ENCODE measurements at regions not wholly inside any gene's neighbourhood (a gene's known extent, or its start where the extent isn't known, plus 50 kb on each side); places are given as distances from the start of the nearest gene placed in this dataset.

DNA sequence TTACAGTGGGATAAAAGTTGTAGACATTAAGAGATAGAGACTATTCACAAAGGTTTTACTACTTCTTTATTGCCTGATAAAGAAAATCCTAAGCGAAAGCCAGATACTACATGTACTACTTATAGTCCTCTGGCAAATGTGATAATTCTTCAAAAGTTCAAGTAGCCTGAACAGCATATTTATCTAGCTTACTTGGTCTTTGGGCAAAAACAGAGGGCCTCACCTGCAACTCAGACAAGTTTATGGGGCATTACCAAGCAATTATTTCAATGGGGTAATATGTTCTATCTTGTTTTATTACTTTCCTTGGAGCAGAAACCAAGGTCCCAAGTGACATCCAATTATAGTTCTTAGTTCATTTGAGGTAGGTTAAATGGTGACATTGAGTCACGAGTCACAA is 390.1 kb upstream of the ARHGEF26 start:
- intact Hi-C loops (cut with micrococcal nuclease): no loop called here
- ATAC-seq (ENCODE audit: low read depth) (no peak), DNase-seq (no peak)
- Histone ChIP-seq H3K4me3 (ENCODE audit: control extremely low read depth in 1 of 5, extremely low read depth in 1 of 5, insufficient read depth in 1 of 5, low read depth in 2 of 5, low read length in 4 of 5) (no peak overlapping the region), H4K20me1 (ENCODE audit: control insufficient read depth, insufficient read depth, low read length, poor library complexity, severe bottlenecking) (no peaks in the 10 kb centered on the region), H3K79me2 (ENCODE audit: control insufficient read depth, insufficient read depth, low read length) (no peaks in the 10 kb centered on the region), H3K9ac (ENCODE audit: low read length) (no peak overlapping the region), H2AFZ (ENCODE audit: insufficient read depth, low read depth, low read length, poor library complexity, severe bottlenecking) (no peak overlapping the region), H3K36me3 (replicated peaks in 1 of 2; ENCODE audit: control extremely low read depth in 1 of 2, control insufficient read depth in 1 of 2, extremely low read depth in 1 of 2, insufficient read depth in 2 of 2, low read length in 1 of 2) (no peaks in the 10 kb centered on the region), H3K27me3 (replicated peaks in 1 of 4; ENCODE audit: control extremely low read depth in 1 of 4, control insufficient read depth in 3 of 4, insufficient read depth in 4 of 4, low read length in 3 of 4) (no peaks in the 10 kb centered on the region), H3K4me1 (ENCODE audit: control insufficient read depth in 2 of 2, insufficient read depth in 2 of 2, low read length in 2 of 2) (no peaks in the 10 kb centered on the region), H3K4me2 (replicated peaks; ENCODE audit: low read depth, low read length, poor library complexity, severe bottlenecking) (no peak overlapping the region), H3K9me3 (ENCODE audit: control extremely low read depth in 1 of 3, control insufficient read depth in 2 of 3, insufficient read depth in 1 of 3, low read length in 2 of 3) (peaks cover 0 to 5% (median 2%) of the 10 kb centered on the region in 3 donors), H3K27ac (ENCODE audit: low read length in 2 of 2) (no peak overlapping the region)
- TF ChIP-seq EZH2 (IDR thresholded peaks at IDR 0.05; ENCODE audit: borderline replicate concordance, insufficient read depth, low read depth, low read length, poor library complexity, severe bottlenecking): no peak
- TF ChIP-seq, protein P1, sequence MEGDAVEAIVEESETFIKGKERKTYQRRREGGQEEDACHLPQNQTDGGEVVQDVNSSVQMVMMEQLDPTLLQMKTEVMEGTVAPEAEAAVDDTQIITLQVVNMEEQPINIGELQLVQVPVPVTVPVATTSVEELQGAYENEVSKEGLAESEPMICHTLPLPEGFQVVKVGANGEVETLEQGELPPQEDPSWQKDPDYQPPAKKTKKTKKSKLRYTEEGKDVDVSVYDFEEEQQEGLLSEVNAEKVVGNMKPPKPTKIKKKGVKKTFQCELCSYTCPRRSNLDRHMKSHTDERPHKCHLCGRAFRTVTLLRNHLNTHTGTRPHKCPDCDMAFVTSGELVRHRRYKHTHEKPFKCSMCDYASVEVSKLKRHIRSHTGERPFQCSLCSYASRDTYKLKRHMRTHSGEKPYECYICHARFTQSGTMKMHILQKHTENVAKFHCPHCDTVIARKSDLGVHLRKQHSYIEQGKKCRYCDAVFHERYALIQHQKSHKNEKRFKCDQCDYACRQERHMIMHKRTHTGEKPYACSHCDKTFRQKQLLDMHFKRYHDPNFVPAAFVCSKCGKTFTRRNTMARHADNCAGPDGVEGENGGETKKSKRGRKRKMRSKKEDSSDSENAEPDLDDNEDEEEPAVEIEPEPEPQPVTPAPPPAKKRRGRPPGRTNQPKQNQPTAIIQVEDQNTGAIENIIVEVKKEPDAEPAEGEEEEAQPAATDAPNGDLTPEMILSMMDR (IDR thresholded peaks at IDR 0.05): no peak
- H3K4me1 Mint-ChIP-seq: no peaks in the 10 kb centered on the region
- H3K27ac Mint-ChIP-seq: no peak overlapping the region
- CTCF ChIA-PET: no interaction called here
- H3K27me3 Mint-ChIP-seq: no peaks in the 10 kb centered on the region
- H3K4me3 Mint-ChIP-seq: no peak overlapping the region
- no peaks in the 10 kb centered on the region for H3K9me3 Mint-ChIP-seq (ENCODE audit: insufficient read depth)
- POLR2A ChIA-PET: no interaction called here
- WGBS (ENCODE audit: insufficient coverage): no CpG with 5 or more reads among the region's 2 CpGs

DNA sequence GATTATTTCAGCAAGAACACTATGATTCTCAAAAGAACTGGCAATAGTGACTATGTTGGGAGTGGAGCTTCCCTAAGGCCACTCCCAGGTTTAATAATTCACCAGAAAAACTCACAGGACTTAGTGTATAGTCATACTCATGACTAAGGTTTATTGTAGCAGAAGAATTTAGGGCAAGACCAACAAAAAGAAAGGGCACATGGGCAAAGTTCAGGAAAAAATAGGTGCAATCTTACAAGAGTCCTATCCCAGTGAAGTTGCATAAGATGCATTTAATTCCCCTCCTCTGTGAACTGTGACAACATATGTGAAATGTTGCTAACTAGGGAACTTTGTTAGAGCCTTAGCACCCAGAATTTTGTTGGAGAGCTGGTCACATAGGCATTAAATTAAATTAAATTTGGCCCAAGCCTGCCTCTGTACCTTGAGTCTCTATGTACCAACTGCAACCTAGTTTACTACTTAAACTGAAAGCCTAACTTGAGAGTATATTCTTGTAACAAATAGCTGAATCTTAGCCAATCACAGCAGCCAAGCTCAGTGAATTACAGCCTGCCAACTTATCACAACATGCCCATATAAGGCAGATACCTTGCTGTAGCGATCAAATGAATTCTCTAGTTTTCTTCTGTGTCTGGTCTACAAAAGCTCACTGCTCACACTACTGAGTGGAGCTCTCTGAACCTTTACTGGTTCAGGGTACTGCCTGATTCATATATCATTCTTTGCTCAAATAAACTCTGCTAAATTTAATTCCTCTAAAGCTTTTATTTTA is 386.2 kb upstream of the ARHGEF26 start:
- Histone ChIP-seq H3K4me1 (ENCODE audit: control insufficient read depth in 2 of 2, insufficient read depth in 2 of 2, low read length in 2 of 2) (no peaks in the 10 kb centered on the region), H3K4me2 (replicated peaks; ENCODE audit: low read depth, low read length, poor library complexity, severe bottlenecking) (no peak overlapping the region), H3K9me3 (ENCODE audit: control extremely low read depth in 1 of 3, control insufficient read depth in 2 of 3, insufficient read depth in 1 of 3, low read length in 2 of 3) (peaks cover 0 to 5% (median 2%) of the 10 kb centered on the region in 3 donors), H3K9ac (ENCODE audit: low read length) (no peak overlapping the region), H4K20me1 (ENCODE audit: control insufficient read depth, insufficient read depth, low read length, poor library complexity, severe bottlenecking) (no peaks in the 10 kb centered on the region), H3K79me2 (ENCODE audit: control insufficient read depth, insufficient read depth, low read length) (no peaks in the 10 kb centered on the region), H3K36me3 (replicated peaks in 1 of 2; ENCODE audit: control extremely low read depth in 1 of 2, control insufficient read depth in 1 of 2, extremely low read depth in 1 of 2, insufficient read depth in 2 of 2, low read length in 1 of 2) (no peaks in the 10 kb centered on the region), H3K4me3 (ENCODE audit: control extremely low read depth in 1 of 5, extremely low read depth in 1 of 5, insufficient read depth in 1 of 5, low read depth in 2 of 5, low read length in 4 of 5) (no peak overlapping the region), H2AFZ (ENCODE audit: insufficient read depth, low read depth, low read length, poor library complexity, severe bottlenecking) (no peak overlapping the region), H3K27ac (ENCODE audit: low read length in 2 of 2) (no peak overlapping the region), H3K27me3 (replicated peaks in 1 of 4; ENCODE audit: control extremely low read depth in 1 of 4, control insufficient read depth in 3 of 4, insufficient read depth in 4 of 4, low read length in 3 of 4) (no peaks in the 10 kb centered on the region)
- Mint-ChIP-seq H3K27me3 (no peaks in the 10 kb centered on the region), H3K9me3 (ENCODE audit: insufficient read depth) (peaks cover 2% of the 10 kb centered on the region), H3K4me3 (no peak overlapping the region), H3K4me1 (no peaks in the 10 kb centered on the region), H3K27ac (no peak overlapping the region)
- ChIA-PET CTCF (no interaction called here), POLR2A (no interaction called here)
- intact Hi-C loops (cut with micrococcal nuclease): no loop called here
- TF ChIP-seq, protein P1 (IDR thresholded peaks at IDR 0.05): no peak
- TF ChIP-seq EZH2 (IDR thresholded peaks at IDR 0.05; ENCODE audit: borderline replicate concordance, insufficient read depth, low read depth, low read length, poor library complexity, severe bottlenecking): no peak
- ATAC-seq (ENCODE audit: low read depth): no peak
- WGBS (ENCODE audit: insufficient coverage): 89% methylated on average over 1 of the region's 1 CpG
- DNase-seq: no peak
